Tibial artery (tissue), 4 donors: ENCODE measurements at regions not wholly inside any gene's neighbourhood (a gene's known extent, or its start where the extent isn't known, plus 50 kb on each side); places are given as distances from the start of the nearest gene placed in this dataset.

ENCODE experiments used
- DNase-seq, 2 donors: peaks; one replicate each; pipeline ENCODE4 v3.0.0-alpha.2; 2019
- H3K27ac ChIP-seq, 2 donors: fragments of 200-600 bp; sonication (generic) in 1 of 2; 1 replicate in 1 of 2; 2 replicates in 1 of 2; pipeline ENCODE4 v1.5.1; 2018 to 2019; ENCODE audit warnings: mild to moderate bottlenecking in 1 of 2
- H3K27me3 ChIP-seq, 2 donors: fragments of 200-600 bp; sonication (generic) in 1 of 2; one replicate each; pipeline versions ENCODE4 v1.5.1 to v1.6.0; 2016 to 2019
- H3K36me3 ChIP-seq, 3 donors: fragments of 200-600 bp; sonication (generic) in 2 of 3; one replicate each; pipeline ENCODE4 v1.5.1; 2016 to 2019; ENCODE audit warnings: mild to moderate bottlenecking in 2 of 3
- H3K4me1 ChIP-seq, 4 donors: fragments of 200-600 bp; sonication (generic) in 2 of 4; 1 replicate in 3 of 4; 2 replicates in 1 of 4; pipeline ENCODE4 v1.5.1; 2016 to 2019
- H3K4me3 ChIP-seq, 2 donors: fragments of 200-600 bp; sonication (generic) in 1 of 2; 1 replicate in 1 of 2; 2 replicates in 1 of 2; pipeline ENCODE4 v1.5.1; 2018 to 2019; ENCODE audit warnings: mild to moderate bottlenecking in 2 of 2
- H3K9me3 ChIP-seq, 3 donors: fragments of 200-600 bp; sonication (generic) in 1 of 3; one replicate each; pipeline ENCODE4 v1.5.1; 2016 to 2019
- intact Hi-C: fragments of 100-400 bp; cut with DNase I; formaldehyde crosslinking; loops from one replicate; pipeline ENCODE4 v1.15.0; 2023; ENCODE audit warnings: low total_unique reads
- TF ChIP-seq, protein P1 (sequence below), 2 experiments: fragments of 200-600 bp in 1 of 2; fragments of 450-650 bp in 1 of 2; IDR thresholded peaks; one replicate each; pipeline ENCODE4 v1.5.1; 2017 to 2019; ENCODE audit warnings: antibody characterized with exemption in 2 of 2, mild to moderate bottlenecking in 1 of 2, moderate library complexity in 1 of 2

GRCh38 chr3:182000447-182000846, 288.7 kb downstream of the SOX2 start:
- H3K27ac ChIP-seq = no peak overlapping the region
- H3K4me3 ChIP-seq = no peak overlapping the region
- TF ChIP-seq, protein P1, sequence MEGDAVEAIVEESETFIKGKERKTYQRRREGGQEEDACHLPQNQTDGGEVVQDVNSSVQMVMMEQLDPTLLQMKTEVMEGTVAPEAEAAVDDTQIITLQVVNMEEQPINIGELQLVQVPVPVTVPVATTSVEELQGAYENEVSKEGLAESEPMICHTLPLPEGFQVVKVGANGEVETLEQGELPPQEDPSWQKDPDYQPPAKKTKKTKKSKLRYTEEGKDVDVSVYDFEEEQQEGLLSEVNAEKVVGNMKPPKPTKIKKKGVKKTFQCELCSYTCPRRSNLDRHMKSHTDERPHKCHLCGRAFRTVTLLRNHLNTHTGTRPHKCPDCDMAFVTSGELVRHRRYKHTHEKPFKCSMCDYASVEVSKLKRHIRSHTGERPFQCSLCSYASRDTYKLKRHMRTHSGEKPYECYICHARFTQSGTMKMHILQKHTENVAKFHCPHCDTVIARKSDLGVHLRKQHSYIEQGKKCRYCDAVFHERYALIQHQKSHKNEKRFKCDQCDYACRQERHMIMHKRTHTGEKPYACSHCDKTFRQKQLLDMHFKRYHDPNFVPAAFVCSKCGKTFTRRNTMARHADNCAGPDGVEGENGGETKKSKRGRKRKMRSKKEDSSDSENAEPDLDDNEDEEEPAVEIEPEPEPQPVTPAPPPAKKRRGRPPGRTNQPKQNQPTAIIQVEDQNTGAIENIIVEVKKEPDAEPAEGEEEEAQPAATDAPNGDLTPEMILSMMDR (IDR thresholded peaks at IDR 0.05) = no peak
- intact Hi-C loops = no loop called here
- H3K4me1 ChIP-seq = no peaks in the 10 kb centered on the region
- DNase-seq = no peak
- H3K9me3 ChIP-seq = no peaks in the 10 kb centered on the region
- no peaks in the 10 kb centered on the region for H3K36me3 ChIP-seq
- H3K27me3 ChIP-seq = peaks cover 0 to 3% of the 10 kb centered on the region in 2 donors

- H3K4me3 ChIP-seq = no peak overlapping the region
- DNase-seq = no peak
- H3K4me1 ChIP-seq = no peaks in the 10 kb centered on the region
- H3K9me3 ChIP-seq = no peaks in the 10 kb centered on the region
- no peaks in the 10 kb centered on the region for H3K36me3 ChIP-seq
- TF ChIP-seq, protein P1 (IDR thresholded peaks at IDR 0.05) = no peak
- peaks cover 0 to 3% of the 10 kb centered on the region in 2 donors for H3K27me3 ChIP-seq
- intact Hi-C loops = no loop called here
- H3K27ac ChIP-seq = no peak overlapping the region
Measured at GRCh38 chr3:182005219-182005618, 293.5 kb downstream of the SOX2 start.

DNA sequence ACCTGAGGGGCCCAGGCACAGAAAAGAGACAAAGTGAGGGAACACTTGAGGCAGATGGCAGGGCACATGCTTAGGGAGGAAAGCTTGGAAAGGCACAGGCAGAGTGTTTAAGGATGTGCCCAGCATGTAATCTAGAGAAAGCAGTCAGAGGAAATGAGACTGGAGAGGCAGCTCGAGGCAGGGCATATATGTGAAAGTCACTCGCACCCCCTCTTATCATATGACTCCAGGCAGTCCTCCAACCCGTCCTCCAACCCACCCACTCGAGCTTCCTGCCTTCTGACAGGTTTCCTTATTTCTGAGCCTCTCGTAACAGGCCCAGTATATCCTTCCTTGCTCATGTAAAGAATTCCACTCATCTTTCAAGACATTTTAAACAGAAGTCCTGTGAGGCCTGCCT, 294.0 kb downstream of the SOX2 start:
- Histone ChIP-seq H3K4me1 (no peaks in the 10 kb centered on the region), H3K4me3 (no peak overlapping the region), H3K27ac (no peak overlapping the region), H3K27me3 (peaks cover 0 to 3% of the 10 kb centered on the region in 2 donors), H3K36me3 (no peaks in the 10 kb centered on the region), H3K9me3 (no peaks in the 10 kb centered on the region)
- TF ChIP-seq, protein P1 (IDR thresholded peaks at IDR 0.05) = no peak
- no peak for DNase-seq
- intact Hi-C loops = no loop called here

DNA sequence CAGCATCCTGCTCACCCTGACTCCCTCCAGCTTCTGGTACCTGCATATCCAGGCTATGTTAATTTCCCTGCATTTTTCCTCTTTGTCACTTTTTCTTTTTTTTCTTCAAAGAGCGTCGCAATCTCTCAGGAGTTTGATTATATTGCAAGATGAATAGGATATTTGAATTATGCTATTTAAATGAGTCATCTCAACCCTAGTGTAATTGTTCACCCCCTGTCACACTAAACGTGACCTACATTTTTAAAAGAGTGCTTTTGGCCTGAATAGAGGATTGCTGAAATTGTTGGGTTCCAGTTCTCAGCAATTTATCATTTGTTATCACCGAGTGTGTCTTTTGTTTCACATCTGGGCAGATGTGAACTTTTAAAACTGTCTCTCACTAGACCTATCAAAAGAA, 294.7 kb downstream of the SOX2 start:
- Histone ChIP-seq H3K36me3 (no peaks in the 10 kb centered on the region), H3K4me3 (no peak overlapping the region), H3K27me3 (no peaks in the 10 kb centered on the region), H3K27ac (no peak overlapping the region), H3K4me1 (no peaks in the 10 kb centered on the region), H3K9me3 (no peaks in the 10 kb centered on the region)
- intact Hi-C loops = no loop called here
- TF ChIP-seq, protein P1 (IDR thresholded peaks at IDR 0.05) = no peak
- no peak for DNase-seq

DNA sequence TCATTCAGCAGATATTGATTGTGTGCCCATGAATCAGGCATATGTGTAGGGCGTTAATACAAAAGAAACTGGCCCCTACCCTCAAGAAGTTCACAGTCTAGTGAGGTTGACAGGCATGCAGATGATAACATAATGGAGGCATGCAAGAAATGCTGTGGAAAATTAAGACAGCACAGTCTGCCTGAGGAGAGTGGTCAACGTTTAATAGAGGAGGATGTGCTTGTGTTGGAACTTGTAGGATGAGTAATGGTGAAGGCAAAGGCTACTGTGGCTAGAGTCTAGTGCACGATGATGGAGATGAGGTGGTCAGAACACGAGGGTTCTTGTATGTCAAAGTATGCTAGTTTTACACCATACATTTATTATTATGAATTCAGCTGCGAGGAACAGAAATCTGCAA, 295.7 kb downstream of the SOX2 start:
- no peak overlapping the region for H3K27ac ChIP-seq

More for the DNA sequence above, 295.7 kb downstream of the SOX2 start:
- Histone ChIP-seq H3K9me3 (no peaks in the 10 kb centered on the region), H3K36me3 (no peaks in the 10 kb centered on the region), H3K4me3 (no peak overlapping the region), H3K4me1 (no peaks in the 10 kb centered on the region), H3K27me3 (no peaks in the 10 kb centered on the region)
- DNase-seq = no peak
- intact Hi-C loops = no loop called here
- TF ChIP-seq, protein P1 (IDR thresholded peaks at IDR 0.05) = no peak
